ENCODE measurements at regions not wholly inside any gene's neighbourhood (a gene's known extent, or its start where the extent isn't known, plus 50 kb on each side); places are given as distances from the start of the nearest gene placed in this dataset.
"Not testable (repeated sequence)": the region's sequence is repeated elsewhere in the genome, so short reads cannot be mapped to it uniquely, and the experiment has no call there.

GRCh38 chr15:39028069-39028468 lies 463.5 kb upstream of the RASGRP1 start:
- Histone ChIP-seq H3K27me3 (ENCODE audit: insufficient read depth in 3 of 3, low read length in 2 of 3) (no peaks in the 10 kb centered on the region), H3K27ac (no peak overlapping the region), H3K4me1 (no peaks in the 10 kb centered on the region), H3K9me3 (no peaks in the 10 kb centered on the region), H3K36me3 (ENCODE audit: insufficient read depth in 1 of 2, low read depth in 1 of 2) (no peaks in the 10 kb centered on the region), H3K4me3 (no peak overlapping the region)
- ATAC-seq: peak in 2 of 4 donors; percentile 83 to 85
- intact Hi-C loops (cut with DNase I): no loop called here
- WGBS, 3 donors: 41 to 53% (median 46%) methylated on average over 3 of the region's 3 CpGs
- peak; percentile 68 to 75 for DNase-seq
- TF ChIP-seq, protein P1, sequence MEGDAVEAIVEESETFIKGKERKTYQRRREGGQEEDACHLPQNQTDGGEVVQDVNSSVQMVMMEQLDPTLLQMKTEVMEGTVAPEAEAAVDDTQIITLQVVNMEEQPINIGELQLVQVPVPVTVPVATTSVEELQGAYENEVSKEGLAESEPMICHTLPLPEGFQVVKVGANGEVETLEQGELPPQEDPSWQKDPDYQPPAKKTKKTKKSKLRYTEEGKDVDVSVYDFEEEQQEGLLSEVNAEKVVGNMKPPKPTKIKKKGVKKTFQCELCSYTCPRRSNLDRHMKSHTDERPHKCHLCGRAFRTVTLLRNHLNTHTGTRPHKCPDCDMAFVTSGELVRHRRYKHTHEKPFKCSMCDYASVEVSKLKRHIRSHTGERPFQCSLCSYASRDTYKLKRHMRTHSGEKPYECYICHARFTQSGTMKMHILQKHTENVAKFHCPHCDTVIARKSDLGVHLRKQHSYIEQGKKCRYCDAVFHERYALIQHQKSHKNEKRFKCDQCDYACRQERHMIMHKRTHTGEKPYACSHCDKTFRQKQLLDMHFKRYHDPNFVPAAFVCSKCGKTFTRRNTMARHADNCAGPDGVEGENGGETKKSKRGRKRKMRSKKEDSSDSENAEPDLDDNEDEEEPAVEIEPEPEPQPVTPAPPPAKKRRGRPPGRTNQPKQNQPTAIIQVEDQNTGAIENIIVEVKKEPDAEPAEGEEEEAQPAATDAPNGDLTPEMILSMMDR (IDR thresholded peaks at IDR 0.05): no peak

DNA sequence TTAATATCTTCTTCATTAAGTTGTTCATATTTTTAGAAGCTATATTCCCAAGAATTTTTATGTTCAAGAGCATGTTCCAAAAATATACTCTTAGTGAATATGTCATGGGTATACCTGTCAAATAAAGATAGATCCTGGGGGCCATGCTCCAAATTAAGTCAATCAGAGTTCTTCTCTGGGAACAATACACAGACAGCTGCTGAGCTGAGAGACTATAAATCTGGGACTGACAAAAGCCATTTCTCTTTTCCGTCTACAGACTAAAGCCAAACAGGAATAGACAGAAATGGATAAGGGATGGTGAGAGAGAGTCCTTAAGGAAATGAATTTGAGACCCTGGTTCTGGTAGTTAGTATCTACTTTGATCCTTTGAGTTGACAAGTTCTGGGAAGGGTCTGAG lies 465.1 kb upstream of the RASGRP1 start:
- H3K4me1 ChIP-seq: no peaks in the 10 kb centered on the region
- no peak for ATAC-seq
- intact Hi-C loops (cut with DNase I): no loop called here
- no peaks in the 10 kb centered on the region for H3K9me3 ChIP-seq
- no peak overlapping the region for H3K27ac ChIP-seq
- TF ChIP-seq, protein P1 (IDR thresholded peaks at IDR 0.05): no peak
- DNase-seq: no peak
- H3K27me3 ChIP-seq (ENCODE audit: insufficient read depth in 3 of 3, low read length in 2 of 3): no peaks in the 10 kb centered on the region
- WGBS, 3 donors: 56 to 74% (median 69%) methylated on average over 1 of the region's 1 CpG
- no peaks in the 10 kb centered on the region for H3K36me3 ChIP-seq (ENCODE audit: insufficient read depth in 1 of 2, low read depth in 1 of 2)
- no peak overlapping the region for H3K4me3 ChIP-seq

- ATAC-seq (no peak), DNase-seq (no peak)
- no peak overlapping the region for H3K4me3 ChIP-seq
- no peaks in the 10 kb centered on the region for H3K36me3 ChIP-seq (ENCODE audit: insufficient read depth in 1 of 2, low read depth in 1 of 2)
- no peaks in the 10 kb centered on the region for H3K4me1 ChIP-seq
- TF ChIP-seq, protein P1 (IDR thresholded peaks at IDR 0.05): no peak
- no peaks in the 10 kb centered on the region for H3K27me3 ChIP-seq (ENCODE audit: insufficient read depth in 3 of 3, low read length in 2 of 3)
- WGBS, 3 donors: 84 to 90% (median 86%) methylated on average over 6 of the region's 6 CpGs
- H3K9me3 ChIP-seq: no peaks in the 10 kb centered on the region
- intact Hi-C loops (cut with DNase I): no loop called here
- no peak overlapping the region for H3K27ac ChIP-seq
Measured at GRCh38 chr15:39030291-39031070, 465.9 kb upstream of the RASGRP1 start.

DNA sequence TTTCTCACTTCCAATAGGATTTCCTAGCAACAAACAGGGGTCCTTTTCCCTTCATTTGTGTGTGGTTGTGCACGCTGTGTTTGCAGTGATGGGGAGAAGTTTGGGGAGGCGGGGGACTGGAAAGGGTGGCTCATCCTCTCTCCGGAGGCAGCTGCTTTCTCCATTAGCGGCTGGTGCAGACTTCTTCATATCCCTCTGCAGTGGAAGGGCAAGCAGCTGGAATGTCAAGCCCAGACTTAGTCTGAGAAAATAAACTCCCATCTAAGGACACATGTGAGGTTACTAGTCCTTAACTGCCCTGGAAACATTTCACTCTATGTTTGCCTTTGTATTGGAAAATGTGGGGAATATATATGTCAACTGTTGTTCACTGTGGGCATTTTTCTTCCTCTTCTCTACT lies 467.0 kb upstream of the RASGRP1 start:
- Histone ChIP-seq H3K27me3 (ENCODE audit: insufficient read depth in 3 of 3, low read length in 2 of 3) (no peaks in the 10 kb centered on the region), H3K9me3 (no peaks in the 10 kb centered on the region), H3K27ac (no peak overlapping the region), H3K4me1 (no peaks in the 10 kb centered on the region), H3K36me3 (ENCODE audit: insufficient read depth in 1 of 2, low read depth in 1 of 2) (no peaks in the 10 kb centered on the region), H3K4me3 (no peak overlapping the region)
- intact Hi-C loops (cut with DNase I): no loop called here
- WGBS, 3 donors: 26 to 51% (median 36%) methylated on average over 4 of the region's 4 CpGs
- ATAC-seq (no peak), DNase-seq (no peak)
- TF ChIP-seq, protein P1 (IDR thresholded peaks at IDR 0.05): no peak

GRCh38 chr15:39034816-39035215 lies 470.2 kb upstream of the RASGRP1 start:
- TF ChIP-seq, protein P1 (IDR thresholded peaks at IDR 0.05): no peak
- Histone ChIP-seq H3K4me3 (no peak overlapping the region), H3K4me1 (no peaks in the 10 kb centered on the region), H3K36me3 (ENCODE audit: insufficient read depth in 1 of 2, low read depth in 1 of 2) (no peaks in the 10 kb centered on the region), H3K9me3 (no peaks in the 10 kb centered on the region), H3K27ac (no peak overlapping the region), H3K27me3 (ENCODE audit: insufficient read depth in 3 of 3, low read length in 2 of 3) (no peaks in the 10 kb centered on the region)
- WGBS, 3 donors: 67 to 83% (median 70%) methylated on average over 2 of the region's 2 CpGs
- ATAC-seq: no peak
- no peak for DNase-seq
- intact Hi-C loops (cut with DNase I): no loop called here

DNA sequence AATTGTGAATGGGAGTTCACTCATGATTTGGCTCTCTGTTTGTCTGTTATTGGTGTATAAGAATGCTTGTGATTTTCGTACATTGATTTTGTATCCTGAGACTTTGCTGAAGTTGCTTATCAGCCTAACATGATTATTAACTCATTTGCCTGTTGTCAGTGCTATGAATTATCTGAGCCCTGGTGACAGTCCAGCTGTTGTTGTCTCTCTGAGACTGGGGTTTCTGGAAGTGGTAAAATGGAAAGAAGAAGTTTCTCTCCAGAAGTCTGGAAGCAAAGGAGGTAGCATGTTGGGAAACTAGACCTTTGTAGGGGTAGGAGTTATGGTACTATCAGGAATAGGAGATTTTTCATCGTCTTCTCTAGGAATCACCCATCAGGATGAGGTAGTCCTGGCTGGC lies 473.0 kb upstream of the RASGRP1 start:
- H3K9me3 ChIP-seq; H3K36me3 ChIP-seq (ENCODE audit: insufficient read depth in 1 of 2, low read depth in 1 of 2); intact Hi-C loops (cut with DNase I); DNase-seq; ATAC-seq; H3K27ac ChIP-seq; H3K27me3 ChIP-seq (ENCODE audit: insufficient read depth in 3 of 3, low read length in 2 of 3); H3K4me1 ChIP-seq; H3K4me3 ChIP-seq: not testable (repeated sequence)
- 72 to 84% (median 73%) methylated on average over 2 of the region's 2 CpGs for WGBS, 3 donors
